KBM-7 (cell line): ENCODE measurements at regions not wholly inside any gene's neighbourhood (a gene's known extent, or its start where the extent isn't known, plus 50 kb on each side); places are given as distances from the start of the nearest gene placed in this dataset.
"Not testable (repeated sequence)": the region's sequence is repeated elsewhere in the genome, so short reads cannot be mapped to it uniquely, and the experiment has no call there.

ENCODE experiments used
- DNase-seq: peaks from one replicate; pipeline ENCODE4 v3.0.0-alpha.2; 2015
- in situ Hi-C: fragments of 300-500 bp; cut with MboI; formaldehyde crosslinking; loops from 2 replicates; pipeline ENCODE4 v1.14.3; 2020; ENCODE audit warnings: low sequenced_read_pairs, low pct_unique_long_range_greater_than_20kb, mixed read lengths

DNA sequence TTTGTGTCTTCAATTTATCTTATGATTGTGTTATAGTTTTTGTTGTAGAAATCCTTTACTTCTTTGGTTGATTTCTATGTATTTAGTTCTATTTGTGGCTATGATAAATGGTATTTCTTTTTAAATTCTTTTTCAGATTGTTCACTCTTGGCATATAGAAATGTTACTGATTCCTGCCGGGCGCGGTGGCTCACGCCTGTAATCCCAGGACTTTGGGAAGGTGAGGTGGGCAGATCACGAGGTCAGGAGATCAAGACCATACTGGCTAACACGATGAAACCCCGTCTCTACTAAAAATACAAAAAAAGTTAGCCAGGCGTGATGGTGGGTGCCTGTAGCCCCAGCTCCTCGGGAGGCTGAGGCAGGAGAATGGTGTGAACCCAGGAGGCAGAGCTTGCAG lies 158.6 kb upstream of the TPTE start:
- in situ Hi-C loops, DNase-seq: not testable (repeated sequence)

DNA sequence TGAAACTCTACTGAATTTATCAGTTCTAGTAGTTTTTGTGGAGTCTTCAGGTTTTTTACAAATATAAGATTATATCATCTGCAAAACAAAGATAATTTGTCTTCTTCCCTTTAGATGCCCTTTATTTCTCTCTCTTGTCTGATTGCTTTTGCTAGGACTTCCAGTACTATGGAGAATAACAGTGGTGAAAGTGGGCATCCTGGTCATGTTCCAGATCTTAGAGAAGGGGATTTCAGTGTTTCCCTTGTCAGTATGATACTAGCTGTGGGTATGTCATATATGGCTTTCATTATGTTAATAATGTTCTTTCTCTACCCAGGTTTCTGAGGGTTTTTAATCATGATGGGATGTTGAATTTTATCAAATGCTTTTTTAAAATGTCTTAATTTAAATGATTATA lies 158.1 kb upstream of the TPTE start:
- in situ Hi-C loops, DNase-seq: not testable (repeated sequence)

DNA sequence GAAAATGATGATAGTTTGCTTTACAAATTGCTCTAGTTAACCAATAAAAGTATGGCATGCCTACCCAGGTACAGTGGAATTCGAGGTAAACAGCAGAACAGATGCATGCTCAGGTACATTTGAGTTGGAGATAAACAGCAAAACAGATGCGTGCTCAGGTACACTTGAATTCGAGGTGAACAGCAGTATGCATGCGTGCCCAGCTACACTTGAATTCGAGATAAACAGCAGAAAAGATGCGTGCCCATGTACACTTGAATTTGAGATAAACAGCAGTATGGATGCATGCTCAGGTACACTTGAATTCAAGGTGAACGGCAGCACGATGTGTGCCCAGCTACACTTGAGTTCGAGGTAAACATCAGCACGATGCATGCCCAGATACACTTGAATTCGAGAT lies 155.2 kb upstream of the TPTE start:
- in situ Hi-C loops, DNase-seq: not testable (repeated sequence)

DNA sequence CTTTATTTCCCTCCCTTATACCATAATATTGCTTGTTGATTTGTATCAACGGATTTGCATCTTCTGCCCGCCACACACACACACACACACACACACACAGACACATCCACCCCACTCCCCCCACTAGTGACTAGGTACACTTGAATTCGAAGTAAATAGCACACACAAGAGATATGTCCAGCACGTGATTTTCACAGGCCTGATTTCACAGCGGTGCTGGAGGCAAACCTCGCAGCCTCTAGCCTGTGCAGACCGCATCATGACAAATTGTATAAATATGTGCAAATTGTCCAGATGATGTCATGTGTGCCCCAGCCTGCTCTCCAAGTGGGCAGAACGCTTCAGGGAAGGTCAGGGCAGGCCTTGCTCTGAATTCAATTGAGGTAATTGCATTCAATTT lies 153.8 kb upstream of the TPTE start:
- DNase-seq, in situ Hi-C loops: not testable (repeated sequence)

DNA sequence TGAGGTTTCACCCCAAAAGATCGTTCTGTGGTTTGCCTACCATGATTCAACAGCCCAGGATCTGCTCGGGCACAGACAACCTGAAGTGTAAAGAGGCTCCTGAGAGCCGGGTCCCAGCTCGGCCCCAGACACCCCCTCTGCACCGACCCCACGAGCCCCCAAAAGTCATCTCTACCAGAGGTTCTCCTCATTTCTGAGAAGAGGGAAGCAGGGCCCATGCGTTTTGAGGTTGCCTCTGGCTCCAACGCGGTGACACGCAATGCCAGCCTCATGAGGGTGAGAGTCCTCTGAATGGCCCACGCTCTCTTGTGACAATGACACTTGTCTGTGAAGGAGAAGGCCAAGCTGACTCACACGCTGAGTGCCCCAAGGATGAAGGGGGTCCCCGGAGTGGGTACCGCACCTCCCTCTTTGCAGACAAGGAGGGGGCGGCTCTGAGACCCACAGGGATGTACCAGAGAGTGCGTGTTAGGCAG lies 153.0 kb upstream of the TPTE start:
- DNase-seq, in situ Hi-C loops: not testable (repeated sequence)

DNA sequence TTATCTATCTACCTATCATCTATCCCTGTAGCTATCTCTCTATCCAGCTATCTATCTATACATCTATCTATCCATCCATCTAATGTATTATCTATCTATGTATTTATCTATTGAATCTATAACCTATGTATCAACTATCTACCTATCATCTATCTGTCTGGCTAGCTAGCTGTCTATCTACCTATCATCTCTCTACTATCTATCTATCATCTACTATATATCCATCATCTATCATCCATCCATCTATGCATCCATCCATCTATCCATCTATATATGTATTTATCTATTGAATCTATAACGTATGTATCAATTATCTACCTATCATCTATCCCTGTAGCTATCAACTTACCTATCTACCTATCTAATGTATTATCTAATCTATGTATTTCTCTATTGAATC lies 152.1 kb upstream of the TPTE start:
- in situ Hi-C loops, DNase-seq: not testable (repeated sequence)

DNA sequence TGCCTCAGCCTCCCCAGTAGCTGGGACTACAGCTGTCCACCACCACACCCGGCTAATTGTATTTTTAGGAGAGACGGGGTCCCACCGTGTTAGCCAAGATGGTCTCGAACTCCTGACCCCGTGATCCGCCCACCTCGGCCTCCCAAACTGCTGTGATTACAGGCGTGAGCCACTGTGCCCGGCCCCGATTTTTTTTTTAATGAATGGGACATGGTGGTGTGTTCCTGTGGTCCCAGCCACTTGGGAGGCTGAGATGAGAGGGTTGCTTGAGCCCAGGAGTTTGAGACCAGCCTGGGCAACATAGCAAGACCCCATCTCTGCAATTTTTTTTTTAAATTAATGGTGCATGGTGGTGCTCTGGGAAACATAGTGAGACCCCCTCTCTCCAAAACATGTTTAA lies 143.6 kb upstream of the TPTE start:
- DNase-seq, in situ Hi-C loops: not testable (repeated sequence)

DNA sequence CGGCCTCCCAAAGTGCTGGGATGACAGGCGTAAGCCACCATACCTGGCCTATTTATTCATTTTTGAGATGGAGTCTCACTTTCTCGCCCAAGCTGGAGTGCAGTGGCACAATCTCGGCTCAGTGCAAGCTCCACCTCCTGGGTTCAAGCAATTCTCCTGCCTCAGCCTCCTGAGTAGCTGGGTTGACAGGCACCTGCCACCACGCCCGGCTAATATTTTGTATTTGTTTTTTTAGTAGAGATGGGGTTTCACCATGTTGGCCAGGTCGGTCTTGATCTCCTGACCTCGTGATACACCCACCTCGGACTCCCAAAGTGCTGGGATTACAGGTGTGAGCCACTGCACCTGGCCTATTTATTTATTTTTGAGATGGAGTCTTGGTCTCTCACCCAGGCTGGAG lies 141.6 kb upstream of the TPTE start:
- DNase-seq, in situ Hi-C loops: not testable (repeated sequence)

DNA sequence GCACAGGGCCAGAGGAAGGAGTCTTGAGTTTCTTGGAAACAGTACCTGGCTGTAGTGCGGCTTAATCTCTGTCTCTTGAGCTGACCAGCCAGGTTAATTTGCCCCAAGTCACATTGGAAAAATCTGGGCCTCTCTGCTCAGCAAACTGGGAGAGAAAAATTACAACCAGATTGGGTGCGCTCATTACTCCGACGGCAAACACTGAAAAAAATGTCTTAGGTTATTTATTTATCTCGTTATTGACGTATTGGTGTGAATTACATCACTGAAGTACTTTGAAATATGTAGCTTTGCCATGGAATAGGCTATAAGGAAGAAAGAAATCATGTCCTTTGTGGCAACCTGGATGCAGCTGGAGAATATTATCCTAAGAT lies 139.7 kb upstream of the TPTE start:
- in situ Hi-C loops, DNase-seq: not testable (repeated sequence)

DNA sequence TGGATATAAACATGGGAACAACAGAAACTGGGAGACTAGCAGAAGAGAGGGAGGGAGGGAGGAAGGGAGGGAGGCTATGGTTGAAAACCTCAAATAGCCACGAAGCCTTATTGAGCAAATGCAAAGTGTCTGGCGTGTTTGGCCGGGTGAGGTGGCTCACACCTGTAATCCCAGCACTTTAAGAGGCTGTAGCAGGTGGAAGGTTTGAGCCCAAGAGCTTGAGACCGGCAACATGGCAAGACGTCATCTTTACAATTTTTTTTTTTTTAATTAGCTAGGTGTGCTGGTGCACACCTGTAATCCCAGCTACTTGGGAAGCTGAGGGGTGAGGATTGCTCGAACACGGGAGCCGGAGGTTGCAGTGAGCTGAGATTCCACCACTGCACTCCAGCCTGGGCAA lies 139.2 kb upstream of the TPTE start:
- DNase-seq, in situ Hi-C loops: not testable (repeated sequence)

DNA sequence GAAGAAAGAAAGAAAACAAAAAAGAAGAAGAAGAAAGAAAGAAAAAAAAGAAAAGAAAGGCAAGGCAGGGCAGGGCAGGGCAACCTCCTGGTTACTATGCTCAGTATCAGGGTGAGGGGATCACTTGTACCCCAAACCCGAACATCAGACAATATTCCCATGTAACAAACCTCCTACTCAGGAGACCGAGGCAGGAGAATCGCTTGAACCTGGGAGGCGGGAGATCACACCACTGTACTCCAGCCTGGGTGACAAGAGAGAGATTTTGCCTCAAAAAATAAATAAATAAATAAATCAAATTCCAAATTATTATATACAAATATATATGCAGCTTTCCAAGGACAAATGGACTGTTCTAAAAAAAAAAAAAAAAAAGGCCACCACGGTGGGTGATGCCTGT lies 138.8 kb upstream of the TPTE start:
- in situ Hi-C loops, result not testable (repeated sequence)

DNA sequence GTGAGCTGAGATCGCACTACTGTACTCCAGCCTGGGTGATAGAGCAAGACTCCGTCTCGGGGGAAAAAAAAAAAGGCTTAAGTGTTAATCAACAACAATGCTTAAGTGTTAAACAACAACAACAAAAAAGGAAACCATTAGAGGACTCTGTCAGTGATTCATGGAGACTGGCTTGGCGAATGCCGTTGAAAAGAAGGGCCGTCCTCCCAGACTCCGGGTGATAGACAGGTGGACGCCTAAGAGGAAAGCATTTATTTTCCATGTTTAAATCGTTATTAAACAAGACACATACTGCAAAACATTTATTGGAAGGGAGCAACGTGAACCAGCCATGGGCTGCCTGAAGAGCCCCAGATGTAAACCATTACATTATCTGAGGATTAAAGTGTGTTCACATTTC lies 137.8 kb upstream of the TPTE start:
- in situ Hi-C loops, DNase-seq: not testable (repeated sequence)

More for the DNA sequence above, 138.8 kb upstream of the TPTE start:
- not testable (repeated sequence) for DNase-seq

DNA sequence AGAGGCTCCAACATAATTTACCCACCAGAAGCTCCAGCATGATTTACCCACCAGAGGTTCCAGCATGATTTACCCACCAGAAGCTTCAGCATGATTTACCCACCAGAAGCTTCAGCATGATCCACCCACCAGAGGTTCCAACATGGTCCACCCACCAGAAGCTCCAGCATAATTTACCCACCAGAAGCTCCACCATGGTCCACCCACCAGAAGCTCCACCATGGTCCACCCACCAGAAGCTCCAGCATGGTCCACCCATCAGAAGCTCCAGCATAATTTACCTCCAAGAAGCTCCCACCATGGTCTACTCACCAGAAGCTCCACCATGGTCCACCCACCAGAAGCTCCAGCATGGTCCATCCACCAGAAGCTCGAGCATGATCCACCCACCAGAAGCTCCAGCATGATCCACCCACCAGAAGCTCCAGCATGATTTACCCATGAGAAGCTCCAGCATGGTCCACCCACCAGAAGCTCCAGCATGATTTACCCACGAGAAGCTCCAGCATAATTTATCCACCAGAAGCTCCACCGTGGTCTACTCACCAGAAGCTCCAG lies 137.0 kb upstream of the TPTE start:
- in situ Hi-C loops, DNase-seq: not testable (repeated sequence)

DNA sequence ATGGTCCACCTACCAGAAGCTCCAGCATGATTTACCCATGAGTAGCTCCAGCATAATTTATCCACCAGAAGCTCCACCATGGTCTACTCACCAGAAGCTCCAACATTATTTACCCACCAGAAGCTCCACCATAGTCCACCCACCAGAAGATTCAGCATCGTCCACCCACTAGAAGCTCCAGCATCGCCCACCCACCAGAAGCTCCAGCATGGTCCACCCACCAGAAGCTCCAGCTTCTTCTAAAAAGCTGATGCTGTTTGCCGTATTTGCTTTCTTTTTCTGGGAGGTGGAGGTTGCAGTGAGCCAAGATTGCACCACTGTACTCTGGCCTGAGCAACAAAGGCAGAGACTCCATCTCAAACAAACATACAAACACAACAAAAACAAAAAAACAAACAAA lies 136.2 kb upstream of the TPTE start:
- in situ Hi-C loops, result not testable (repeated sequence)

DNA sequence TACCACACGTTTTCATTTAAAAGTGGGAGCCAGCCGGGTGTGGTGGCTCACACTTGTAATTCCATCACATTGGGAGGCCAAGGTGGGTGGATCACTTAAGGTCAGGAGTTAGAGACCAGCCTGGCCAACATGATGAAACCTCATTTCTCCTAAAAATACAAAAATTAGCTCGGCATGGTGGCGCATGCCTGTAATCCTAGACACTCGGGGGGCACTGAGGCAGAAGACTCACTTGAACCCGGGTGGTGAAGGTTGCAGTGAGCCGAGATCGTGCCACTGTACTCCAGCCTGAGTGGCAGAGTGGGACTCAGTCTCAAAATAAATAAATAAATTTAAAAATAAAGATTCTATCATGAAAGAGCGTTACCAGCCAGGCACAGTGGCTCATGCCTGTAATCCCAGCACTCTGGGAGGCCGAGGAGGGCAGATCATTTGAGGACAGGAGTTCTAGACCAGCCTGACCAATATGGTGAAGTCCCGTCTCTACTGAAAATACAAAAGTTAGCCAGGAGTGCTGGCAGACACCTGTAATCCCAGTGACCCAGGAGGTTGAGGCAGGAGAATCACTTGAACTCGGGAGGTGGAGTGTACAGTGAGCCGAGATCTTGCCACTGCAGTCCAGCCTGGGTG lies 135.4 kb upstream of the TPTE start:
- DNase-seq, in situ Hi-C loops: not testable (repeated sequence)

More for the DNA sequence above, 136.2 kb upstream of the TPTE start:
- not testable (repeated sequence) for DNase-seq

DNA sequence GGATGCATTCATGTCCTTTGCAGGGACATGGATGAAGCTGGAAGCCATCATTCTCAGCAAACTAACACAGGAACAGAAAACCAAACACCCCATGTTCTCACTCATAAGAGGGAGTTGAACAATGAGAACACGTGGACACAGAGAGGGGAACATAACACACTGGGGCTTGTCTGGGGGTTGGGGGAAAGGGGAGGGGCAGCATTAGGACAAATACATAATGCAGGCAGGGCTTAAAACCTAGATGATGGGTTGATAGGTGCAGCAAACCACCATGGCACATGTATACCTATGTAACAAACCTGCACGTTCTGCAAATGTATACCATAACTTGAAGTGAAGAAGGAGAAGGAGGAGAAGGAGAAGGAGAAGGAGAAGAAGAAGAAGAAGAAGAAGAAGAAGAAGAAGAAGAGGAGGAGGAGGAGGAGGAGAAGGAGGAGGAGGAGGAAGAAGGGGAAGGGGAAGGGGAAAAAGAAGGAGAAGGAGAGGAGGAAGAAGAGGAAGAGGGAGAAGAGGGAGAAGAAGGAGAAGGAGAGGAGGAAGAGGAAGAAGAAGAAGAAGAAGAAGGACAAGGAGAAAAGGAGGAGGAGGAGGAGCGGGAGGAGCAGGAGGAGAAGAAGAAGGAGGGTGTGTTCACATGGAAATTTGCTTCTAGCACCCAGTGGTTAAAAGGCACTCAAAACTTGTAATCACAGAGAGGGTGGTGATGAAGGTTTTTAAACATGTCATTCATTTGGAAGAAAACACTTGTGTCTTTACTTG lies 133.5 kb upstream of the TPTE start:
- DNase-seq, in situ Hi-C loops: not testable (repeated sequence)

DNA sequence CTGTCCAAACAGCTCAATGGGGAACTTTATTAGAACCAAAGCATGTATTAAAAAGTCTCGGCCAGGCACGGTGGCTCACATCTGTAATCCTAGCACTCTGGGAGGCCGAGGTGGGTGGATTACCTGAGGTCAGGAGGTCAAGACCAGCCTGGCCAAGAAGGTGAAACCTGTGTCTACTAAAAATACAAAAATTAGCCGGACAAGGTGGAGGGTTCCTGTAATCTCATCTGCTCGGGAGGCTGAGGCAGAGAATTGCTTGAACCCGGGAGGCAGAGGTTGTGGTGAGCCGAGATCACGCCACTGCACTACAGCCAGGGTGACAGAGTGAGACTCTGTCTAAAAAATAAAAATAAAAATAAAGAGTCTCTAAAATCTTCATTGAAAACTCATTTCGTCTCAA lies 132.8 kb upstream of the TPTE start:
- DNase-seq, in situ Hi-C loops: not testable (repeated sequence)

DNA sequence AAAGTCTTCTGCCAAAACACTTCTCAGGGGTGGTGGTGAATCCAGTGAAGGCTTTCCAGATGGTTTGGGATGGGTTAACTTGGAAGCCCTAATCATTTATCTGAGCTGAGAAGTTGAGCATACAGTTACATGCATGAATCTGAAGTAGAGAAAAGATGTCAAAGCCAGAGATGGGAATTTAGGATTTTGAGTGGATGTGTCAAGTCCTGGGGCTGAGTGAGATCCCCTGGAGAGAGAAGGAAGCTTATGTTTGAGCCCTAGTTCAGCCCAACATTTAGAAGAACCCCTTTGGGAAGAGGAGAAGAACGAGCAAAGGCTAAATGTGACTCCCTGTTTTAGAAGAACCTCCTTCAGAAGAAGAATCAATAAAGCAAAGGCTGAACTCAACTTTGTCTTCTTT lies 129.1 kb upstream of the TPTE start:
- DNase-seq, in situ Hi-C loops: not testable (repeated sequence)

DNA sequence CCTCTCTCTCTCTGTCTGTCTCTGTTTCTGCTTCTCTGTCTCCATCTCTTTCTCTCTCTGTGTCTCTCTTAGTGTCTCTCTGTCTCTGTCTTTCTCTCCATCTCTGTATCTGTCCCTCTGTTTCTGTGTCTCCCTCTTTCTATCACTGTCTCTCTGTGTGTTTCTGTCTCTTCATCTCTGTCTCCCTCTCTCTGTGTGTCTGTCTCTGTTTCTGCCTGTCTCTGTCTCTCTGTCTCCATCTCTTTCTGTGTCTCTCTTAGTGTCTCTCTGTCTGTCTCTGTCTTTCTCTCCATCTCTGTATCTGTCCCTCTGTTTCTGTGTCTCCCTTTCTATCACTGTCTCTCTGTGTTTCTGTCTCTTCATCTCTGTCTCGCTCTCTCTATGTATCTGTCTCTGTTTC lies 125.4 kb upstream of the TPTE start:
- DNase-seq, in situ Hi-C loops: not testable (repeated sequence)

DNA sequence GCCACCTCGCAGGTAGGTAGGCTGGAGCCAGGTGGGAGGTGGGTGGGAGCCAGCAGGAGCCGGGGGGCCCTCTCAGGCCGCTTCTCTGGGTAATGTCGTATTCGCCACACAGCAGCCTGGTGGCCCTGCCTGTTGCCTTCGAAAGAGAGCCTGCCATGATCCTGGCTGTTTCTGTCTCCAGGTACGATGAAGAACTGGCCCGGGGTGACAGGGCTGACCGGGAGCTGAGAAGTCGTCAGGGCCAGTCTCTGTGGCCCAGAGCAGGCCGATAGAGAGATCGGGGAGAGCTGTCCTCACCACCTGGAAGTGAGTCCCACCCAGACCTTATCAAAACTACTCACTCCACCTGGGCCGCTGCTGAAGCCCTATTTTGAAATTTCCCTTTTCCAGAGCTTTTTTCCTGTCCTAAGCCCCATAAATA lies 123.9 kb upstream of the TPTE start:
- DNase-seq, in situ Hi-C loops: not testable (repeated sequence)
